Eye (tissue), 1 donor: ENCODE measurements at regions not wholly inside any gene's neighbourhood (a gene's known extent, or its start where the extent isn't known, plus 50 kb on each side); places are given as distances from the start of the nearest gene placed in this dataset.

Source experiments
- DNase-seq: peaks from one replicate; pipeline ENCODE4 v3.0.0-alpha.2; 2015

DNA sequence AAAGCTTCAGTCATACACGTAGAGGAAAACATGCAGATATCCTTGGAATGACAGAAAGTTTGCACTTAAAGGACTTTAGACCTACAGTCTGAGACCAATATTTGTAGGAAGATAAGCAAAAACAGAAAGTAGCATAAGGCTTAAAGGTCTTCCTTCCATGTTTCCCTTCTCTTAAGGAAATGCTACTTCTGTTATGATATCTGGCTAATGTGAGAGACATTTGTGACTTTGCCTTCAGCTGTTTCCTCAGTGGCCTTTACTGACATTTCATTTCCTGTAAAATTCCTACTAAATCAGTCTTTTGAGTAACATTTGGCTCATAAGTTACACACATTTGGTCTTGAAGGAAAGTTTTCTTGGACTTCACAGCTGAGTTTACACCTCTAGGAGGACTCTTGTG, 713.4 kb downstream of the TBC1D32 start:
- DNase-seq = no peak

GRCh38 chr6:120615238-120615637, 719.0 kb downstream of the TBC1D32 start:
- no peak for DNase-seq

DNA sequence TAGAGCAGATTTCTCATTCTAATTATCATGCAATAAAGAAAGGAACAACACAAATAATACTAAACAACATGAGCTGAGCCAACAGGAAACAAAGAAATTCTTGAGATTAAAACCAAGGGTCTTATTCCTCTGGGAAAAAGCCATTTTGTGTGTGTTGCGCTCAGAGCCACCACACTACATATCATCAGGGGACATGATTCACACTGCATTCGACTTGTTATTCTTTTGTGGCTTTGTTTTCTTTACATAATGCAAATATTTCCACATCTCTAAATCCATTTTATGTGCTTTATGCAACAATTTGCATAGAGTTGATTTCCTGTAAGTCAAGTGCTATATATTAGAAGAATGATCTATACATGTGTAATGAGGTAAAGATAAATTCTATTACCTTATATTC, 719.6 kb downstream of the TBC1D32 start:
- DNase-seq = no peak

DNA sequence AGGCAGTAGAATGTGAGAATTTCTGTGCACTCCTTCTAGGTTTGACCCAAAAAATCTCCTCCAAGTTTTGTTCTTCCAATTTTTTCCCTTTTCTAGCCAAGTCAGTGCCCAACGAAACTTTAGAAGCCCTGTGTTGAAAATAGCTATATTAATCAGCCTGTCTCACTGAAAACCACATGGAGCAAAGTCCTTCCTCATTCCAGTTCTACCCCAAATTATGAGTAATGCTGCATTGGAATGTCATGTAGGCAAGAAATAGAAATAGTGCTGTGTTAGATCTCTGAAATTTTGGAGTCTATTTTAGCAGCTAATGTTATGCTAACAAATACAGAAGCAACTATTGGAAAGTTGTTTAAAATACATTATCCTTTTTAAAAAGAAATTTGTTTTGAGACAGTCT, 725.5 kb downstream of the TBC1D32 start:
- no peak for DNase-seq

- no peak for DNase-seq
Measured at GRCh38 chr6:120606743-120607142, 727.5 kb downstream of the TBC1D32 start.

DNA sequence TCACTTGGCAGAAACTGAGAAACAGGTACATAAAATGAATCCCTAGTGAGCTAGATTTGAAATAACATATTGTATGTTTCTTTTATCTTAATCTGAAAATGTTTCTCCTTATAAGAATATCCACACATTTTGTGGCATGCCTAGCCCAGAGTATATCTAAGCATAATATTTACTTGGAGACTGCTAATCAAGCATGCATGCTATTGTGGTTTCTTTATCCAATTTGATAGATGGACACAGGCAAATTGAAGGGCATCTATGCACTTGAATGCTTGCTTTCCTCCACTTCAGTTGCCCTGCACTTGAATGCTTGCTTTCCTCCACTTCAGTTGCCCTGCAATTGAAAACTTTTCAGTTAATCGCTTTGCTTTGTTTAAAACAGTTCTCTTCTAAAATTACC, 729.8 kb downstream of the TBC1D32 start:
- DNase-seq = no peak

DNA sequence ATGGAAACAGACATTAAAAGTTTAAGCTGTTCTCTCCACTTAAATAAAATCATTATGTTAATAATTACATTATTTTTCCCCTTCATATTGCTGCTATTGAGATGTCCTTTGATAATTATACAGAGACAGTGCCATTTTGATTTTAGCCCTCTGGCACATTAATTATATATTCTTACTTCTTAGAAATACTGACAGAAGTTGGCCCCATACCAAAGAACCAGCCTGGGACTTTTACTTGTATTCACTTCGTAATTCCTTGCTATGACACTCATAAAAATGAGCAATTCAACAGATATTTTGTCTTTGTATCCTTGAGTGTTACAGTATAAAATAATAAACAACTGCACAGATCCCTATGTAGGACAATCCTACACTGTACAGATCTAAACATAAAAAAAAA, 743.7 kb downstream of the TBC1D32 start:
- no peak for DNase-seq

DNA sequence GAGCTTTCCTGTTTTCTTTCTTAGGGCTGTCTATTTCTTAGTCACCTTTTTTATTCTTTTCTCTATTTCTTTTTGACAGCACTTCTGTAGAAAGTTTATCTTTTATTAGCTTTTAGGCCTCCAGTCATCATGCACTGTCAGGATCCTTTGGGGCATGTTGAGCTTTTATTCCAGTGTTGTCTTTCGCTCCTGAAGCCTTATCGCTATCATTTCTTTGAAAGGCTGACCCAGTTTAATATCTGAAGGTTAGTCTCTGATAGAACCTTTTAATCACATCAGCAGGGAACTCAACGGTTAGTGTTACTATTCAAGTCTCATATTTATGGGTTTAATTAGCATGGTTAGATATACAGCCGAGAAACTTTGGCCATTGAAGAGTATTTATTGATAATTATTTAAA, 745.9 kb downstream of the TBC1D32 start:
- DNase-seq = no peak

DNA sequence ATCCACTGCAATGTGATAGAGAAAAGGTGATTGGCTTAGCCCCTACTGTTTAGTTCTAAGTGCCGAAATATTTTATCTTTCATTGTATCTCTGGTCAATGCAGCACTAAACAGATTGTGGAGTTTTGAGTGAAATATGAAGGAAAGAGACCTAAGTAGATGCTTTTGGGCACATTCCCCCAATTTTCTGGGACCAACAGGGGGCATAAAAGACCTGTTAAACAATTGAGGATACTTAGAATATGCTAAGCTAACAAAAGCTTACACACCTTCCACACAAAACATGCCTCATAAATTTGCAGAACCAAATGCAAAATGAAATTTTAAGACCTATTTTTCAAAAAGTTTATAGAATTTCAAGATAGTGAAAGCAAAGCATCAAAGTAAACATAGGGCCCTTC, 746.9 kb downstream of the TBC1D32 start:
- DNase-seq = no peak

DNA sequence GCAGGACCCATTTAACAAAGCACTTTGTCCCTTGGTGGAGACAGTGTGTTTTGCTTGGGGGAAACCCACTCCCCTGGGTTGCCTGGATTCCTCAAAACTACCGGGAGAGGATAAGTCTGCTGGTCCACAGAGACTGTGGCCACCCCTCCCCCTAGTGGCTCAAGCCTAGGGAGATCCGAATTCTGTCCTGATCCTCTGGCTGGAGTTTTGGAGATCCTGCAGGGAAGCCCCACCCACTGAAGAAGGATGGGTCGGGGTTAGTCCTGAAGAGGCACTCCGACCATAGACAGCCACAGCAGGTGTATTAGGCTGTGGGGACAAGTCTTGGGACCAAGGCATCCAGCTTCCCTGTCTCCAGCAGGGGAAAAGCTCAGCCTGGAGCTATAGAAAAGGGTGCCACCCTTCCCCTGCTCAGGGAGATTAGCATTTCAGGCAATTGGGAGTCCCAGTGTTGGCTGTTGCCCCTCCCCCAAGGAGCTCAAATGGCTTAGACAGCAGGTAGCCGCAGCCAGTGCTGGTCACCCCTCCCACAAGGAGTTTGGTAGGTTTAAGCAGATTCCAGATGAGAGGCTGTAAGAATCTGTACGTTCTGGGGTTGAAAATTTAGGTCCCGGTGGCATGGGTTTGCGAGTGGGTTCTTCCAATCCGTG, 750.0 kb downstream of the TBC1D32 start:
- DNase-seq = no peak

- DNase-seq = no peak
Measured at GRCh38 chr6:120576061-120576460, 758.2 kb downstream of the TBC1D32 start.

DNA sequence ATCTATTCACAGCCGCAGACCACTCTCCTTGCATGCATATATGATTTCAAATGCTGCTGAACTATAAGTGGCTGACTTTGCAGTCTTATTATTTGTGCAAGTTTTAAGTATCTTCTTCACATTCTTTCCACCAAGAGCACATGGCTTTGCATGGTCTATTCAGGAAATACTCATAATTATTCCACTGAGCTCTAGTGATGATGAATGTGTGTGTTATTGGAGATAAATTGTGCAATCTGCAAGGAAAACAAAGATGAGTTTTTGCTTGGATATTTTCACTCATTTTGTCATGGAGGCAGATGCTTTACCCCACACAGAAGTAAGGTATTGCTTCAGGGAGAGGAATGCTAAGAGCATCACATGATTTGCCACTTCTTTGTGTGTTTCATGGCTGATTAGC, 764.6 kb downstream of the TBC1D32 start:
- no peak for DNase-seq

- DNase-seq = no peak
Measured at GRCh38 chr6:120564779-120565178, 769.5 kb downstream of the TBC1D32 start.

- DNase-seq = no peak
Measured at GRCh38 chr6:120558294-120558693, 776.0 kb downstream of the TBC1D32 start.

DNA sequence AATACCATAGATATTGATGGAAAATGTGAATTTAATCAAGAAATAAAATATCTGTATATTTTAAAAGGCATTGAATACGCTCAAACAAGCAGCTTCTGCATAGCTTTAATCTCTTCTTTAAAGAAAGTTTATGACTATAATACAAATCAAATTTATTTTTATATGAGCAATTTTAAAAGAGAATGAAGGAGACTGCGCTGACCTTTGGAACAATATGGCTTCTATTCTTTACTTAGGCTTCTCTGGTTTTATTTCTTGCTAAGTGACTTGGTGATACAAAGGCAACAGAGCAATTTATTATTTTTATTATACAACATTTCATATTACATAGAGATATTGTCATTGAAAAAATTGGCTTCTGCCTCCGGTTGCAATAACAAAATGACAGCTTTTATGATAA, 776.7 kb downstream of the TBC1D32 start:
- DNase-seq = no peak

GRCh38 chr6:120556491-120556890, 777.8 kb downstream of the TBC1D32 start:
- DNase-seq = no peak

DNA sequence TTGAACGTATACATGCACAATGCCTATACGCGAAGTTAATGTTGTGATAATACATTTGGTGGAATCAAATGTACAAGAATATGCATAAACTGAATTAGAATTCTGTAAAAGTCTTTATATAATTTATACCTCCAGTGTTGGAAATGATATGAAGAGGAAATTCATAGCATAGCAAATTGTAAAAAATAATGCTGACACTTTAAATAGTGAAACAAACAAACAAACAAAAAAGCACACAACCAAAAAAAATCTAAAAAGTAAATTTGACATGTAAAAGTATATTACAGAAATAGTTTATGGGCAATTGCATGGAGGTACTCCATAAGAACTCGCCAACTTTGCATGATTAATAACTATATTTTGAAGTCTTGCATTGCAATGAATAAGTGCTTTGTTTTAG, 780.9 kb downstream of the TBC1D32 start:
- DNase-seq = no peak

DNA sequence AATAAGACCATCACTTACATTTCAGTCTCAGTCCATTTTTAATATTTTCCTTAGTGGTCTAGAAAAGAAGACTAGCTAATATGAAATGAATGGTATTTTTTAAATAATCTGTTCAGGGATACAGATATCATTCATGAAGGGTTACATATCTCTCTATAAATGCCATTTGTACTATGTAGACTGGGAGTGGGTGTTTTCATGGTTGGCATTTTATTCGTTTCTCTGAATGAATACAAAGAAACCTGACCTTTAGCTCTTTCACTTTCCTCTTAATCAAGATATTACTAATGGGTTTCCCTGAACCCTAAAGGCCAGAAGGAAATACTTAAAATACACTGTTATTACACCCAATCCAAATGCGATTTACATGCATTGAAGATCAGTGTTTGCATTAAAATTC, 788.9 kb downstream of the TBC1D32 start:
- no peak for DNase-seq

GRCh38 chr6:120534954-120535353, 799.3 kb downstream of the TBC1D32 start:
- no peak for DNase-seq

DNA sequence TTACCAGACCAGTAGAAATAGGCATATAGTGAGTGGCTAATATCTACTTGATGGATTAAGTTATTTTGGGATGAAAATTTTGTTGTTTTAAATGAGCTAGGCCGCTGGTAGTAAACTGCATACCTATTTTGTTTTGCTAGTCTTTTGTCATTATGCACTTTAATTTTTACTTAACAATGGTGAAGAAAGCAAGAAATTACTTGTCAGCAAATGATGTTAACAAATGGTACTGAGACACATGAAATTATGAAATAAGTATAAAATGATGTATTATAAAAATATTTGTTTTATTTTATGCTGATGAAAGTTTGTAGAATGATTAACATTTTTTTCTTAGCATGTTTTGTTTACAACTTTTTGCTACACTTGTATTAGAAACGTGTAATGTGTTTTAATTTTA, 807.7 kb downstream of the TBC1D32 start:
- no peak for DNase-seq

- DNase-seq = no peak
Measured at GRCh38 chr6:120514544-120514943, 819.7 kb downstream of the TBC1D32 start.

- no peak for DNase-seq
Measured at GRCh38 chr6:120511712-120512111, 822.6 kb downstream of the TBC1D32 start.

GRCh38 chr6:120498711-120499110, 835.6 kb downstream of the TBC1D32 start:
- no peak for DNase-seq

GRCh38 chr6:120496661-120497060, 837.6 kb downstream of the TBC1D32 start:
- no peak for DNase-seq

DNA sequence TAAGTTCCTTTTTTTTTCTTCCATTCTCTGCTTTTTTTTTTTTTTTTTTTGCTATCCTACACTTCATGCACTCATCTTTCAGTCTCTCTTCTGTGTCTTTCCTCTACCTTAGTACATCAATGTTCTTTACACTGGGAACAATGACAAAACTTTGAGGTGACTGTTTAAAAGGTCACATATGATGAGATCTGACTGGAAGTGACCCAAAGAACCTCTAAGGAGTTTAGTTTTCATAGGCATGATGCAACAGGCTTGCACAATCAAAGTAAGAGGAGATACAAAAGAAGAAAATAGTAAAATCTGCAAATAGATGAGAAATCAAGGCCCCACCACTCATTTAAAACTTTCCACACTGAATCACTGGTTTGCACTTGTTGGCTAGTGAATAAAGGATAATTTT, 840.8 kb downstream of the TBC1D32 start:
- no peak for DNase-seq

DNA sequence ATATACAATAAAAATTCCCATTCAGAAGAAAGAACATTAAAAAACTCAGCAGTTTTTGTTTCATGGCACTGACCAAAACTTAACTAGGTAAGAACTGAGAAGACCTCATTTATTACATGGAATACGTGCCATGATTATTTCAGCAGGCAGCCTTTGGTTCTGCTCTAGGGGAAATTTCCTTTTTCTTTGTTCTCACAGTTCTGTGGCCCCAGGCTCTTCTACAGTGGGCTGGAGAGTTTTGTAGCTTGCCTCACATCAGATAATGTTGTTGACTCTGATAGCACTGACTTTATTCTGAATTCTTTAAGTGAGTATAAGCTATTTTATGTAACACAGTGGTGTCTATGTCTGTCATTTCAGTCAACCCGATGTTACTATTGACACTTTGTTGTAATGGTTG, 844.3 kb downstream of the TBC1D32 start:
- DNase-seq = no peak
